Neuronal stem cell (in vitro differentiated cells): ENCODE measurements at regions not wholly inside any gene's neighbourhood (a gene's known extent, or its start where the extent isn't known, plus 50 kb on each side); places are given as distances from the start of the nearest gene placed in this dataset.
A peak's percentile ranks its signal among the peaks of the same experiment; 100 is the strongest.

Source experiments
- DNase-seq: peaks from one replicate; pipeline ENCODE4 v3.0.0-alpha.2; 2013; ENCODE audit warnings: low spot score
- H2AFZ ChIP-seq: one replicate; pipeline ENCODE4 v1.6.1; 2013; ENCODE audit warnings: mild to moderate bottlenecking, low read length, inconsistent platforms
- H2AK5ac ChIP-seq: 2 replicates; pipeline ENCODE4 v1.6.1; 2013; ENCODE audit warnings: low read depth, mild to moderate bottlenecking, inconsistent platforms, low read length, moderate library complexity, mixed read lengths
- H2BK120ac ChIP-seq: 2 replicates; pipeline ENCODE4 v1.6.1; 2013; ENCODE audit warnings: low read depth, mild to moderate bottlenecking, inconsistent platforms, low read length, moderate library complexity, mixed read lengths
- H2BK12ac ChIP-seq: one replicate; pipeline ENCODE4 v1.6.1; 2013; ENCODE audit warnings: low read length, inconsistent platforms
- H2BK15ac ChIP-seq: 2 replicates; pipeline ENCODE4 v1.6.1; 2013; ENCODE audit warnings: mild to moderate bottlenecking, low read length, inconsistent platforms, mixed read lengths
- H2BK5ac ChIP-seq: one replicate; pipeline ENCODE4 v1.6.1; 2013; ENCODE audit warnings: inconsistent platforms, mild to moderate bottlenecking, low read length, moderate library complexity
- H3K14ac ChIP-seq: one replicate; pipeline ENCODE4 v1.6.1; 2013; ENCODE audit warnings: low read length, inconsistent platforms
- H3K18ac ChIP-seq: 2 replicates; pipeline ENCODE4 v1.6.1; 2013; ENCODE audit warnings: low read length, inconsistent platforms
- H3K23ac ChIP-seq: 2 replicates; pipeline ENCODE4 v1.6.1; 2013; ENCODE audit warnings: low read depth, mild to moderate bottlenecking, mixed read lengths, low read length, inconsistent platforms; ENCODE audit not compliant: poor library complexity
- H3K27ac ChIP-seq: replicated peaks from 3 replicates; pipeline ENCODE4 v1.5.1; 2013; ENCODE audit warnings: low read length, inconsistent platforms
- H3K27me3 ChIP-seq, 3 experiments: 2 replicates each; pipeline ENCODE4 v1.6.1; 2013; ENCODE audit warnings: low read length in 3 of 3, mild to moderate bottlenecking in 2 of 3, inconsistent platforms in 1 of 3, low read depth in 1 of 3, mixed read lengths in 1 of 3, moderate library complexity in 1 of 3; ENCODE audit not compliant: control insufficient read depth in 3 of 3, insufficient read depth in 3 of 3
- H3K36me3 ChIP-seq, 2 donors: replicated peaks in 1 of 2; 2 replicates each; pipeline ENCODE4 v1.6.1; 2013; ENCODE audit warnings: low read length in 2 of 2; ENCODE audit not compliant: control insufficient read depth in 2 of 2, insufficient read depth in 2 of 2
- H3K4ac ChIP-seq: 2 replicates; pipeline ENCODE4 v1.6.1; 2013; ENCODE audit warnings: inconsistent platforms, mild to moderate bottlenecking, low read length, moderate library complexity
- H3K4me1 ChIP-seq, 2 donors: 1 replicate in 1 of 2; 2 replicates in 1 of 2; pipeline ENCODE4 v1.6.1; 2013; ENCODE audit warnings: low read length in 2 of 2, low read depth in 1 of 2; ENCODE audit not compliant: control insufficient read depth in 2 of 2, insufficient read depth in 1 of 2
- H3K4me2 ChIP-seq: one replicate; pipeline ENCODE4 v1.6.1; 2013; ENCODE audit warnings: mild to moderate bottlenecking, low read length, inconsistent platforms; ENCODE audit not compliant: insufficient read depth, poor library complexity, severe bottlenecking
- H3K4me3 ChIP-seq, 2 donors: 2 replicates each; pipeline ENCODE4 v1.5.1; 2013; ENCODE audit warnings: low read length in 2 of 2, mild to moderate bottlenecking in 2 of 2, inconsistent platforms in 1 of 2, moderate library complexity in 1 of 2
- H3K79me1 ChIP-seq: one replicate; pipeline ENCODE4 v1.6.1; 2013; ENCODE audit warnings: low read depth, mild to moderate bottlenecking, inconsistent platforms, low read length, moderate library complexity
- H3K9ac ChIP-seq: one replicate; pipeline ENCODE4 v1.6.1; 2013; ENCODE audit warnings: mild to moderate bottlenecking, low read depth, low read length, inconsistent platforms; ENCODE audit not compliant: poor library complexity
- H3K9me3 ChIP-seq, 2 donors: replicated peaks in 1 of 2; 2 replicates each; pipeline versions ENCODE3 to v1.6.1; 2013; ENCODE audit warnings: low read length in 2 of 2, mild to moderate bottlenecking in 2 of 2, inconsistent platforms in 1 of 2, low read depth in 1 of 2, mixed read lengths in 1 of 2, moderate library complexity in 1 of 2; ENCODE audit not compliant: control insufficient read depth in 2 of 2, insufficient read depth in 1 of 2
- H4K8ac ChIP-seq: one replicate; pipeline ENCODE4 v1.6.1; 2013; ENCODE audit warnings: low read depth, mild to moderate bottlenecking, inconsistent platforms, low read length, moderate library complexity
- H4K91ac ChIP-seq: one replicate; pipeline ENCODE4 v1.6.1; 2013; ENCODE audit warnings: low read length, low read depth, mild to moderate bottlenecking, inconsistent platforms; ENCODE audit not compliant: poor library complexity
- WGBS, 2 donors: extraction: QIAGEN DNeasy Blood & Tissue Kit; methylation state at CpG; one replicate each; pipeline ENCODE4 v1.1.7; 2013; ENCODE audit warnings: missing lambda C conversion rate in 2 of 2, mixed read lengths in 1 of 2; ENCODE audit not compliant: insufficient read length in 2 of 2, insufficient replicate concordance in 1 of 2; ENCODE audit errors: extremely low coverage in 2 of 2; 5-methylcytosine and 5-hydroxymethylcytosine counted together

- Histone ChIP-seq H3K36me3 (no peaks in the 10 kb centered on the region), H3K79me1 (no peaks in the 10 kb centered on the region), H3K27me3 (no peaks in the 10 kb centered on the region), H2BK15ac (no peak overlapping the region), H2BK120ac (no peak overlapping the region), H2BK12ac (no peak overlapping the region), H3K9ac (no peak overlapping the region), H3K4ac (no peak overlapping the region), H4K8ac (no peak overlapping the region), H3K18ac (no peak overlapping the region), H4K91ac (no peak overlapping the region), H3K23ac (no peak overlapping the region), H2AK5ac (no peak overlapping the region), H3K4me2 (no peak overlapping the region), H3K14ac (no peak overlapping the region), H2AFZ (peak overlapping the region; percentile 63), H3K27ac (no peak overlapping the region), H3K4me1 (peaks cover 0 to 4% of the 10 kb centered on the region in 2 donors), H3K4me3 (no peak overlapping the region), H2BK5ac (no peak overlapping the region), H3K9me3 (no peaks in the 10 kb centered on the region)
- no CpG with 5 or more reads among the region's 3 CpGs for WGBS, 2 donors
- DNase-seq = no peak
These were observed 440.0 kb downstream of the PCDH7 start for GRCh38 chr4:31160146-31160545.

GRCh38 chr4:31169846-31170245 lies 449.7 kb downstream of the PCDH7 start:
- Histone ChIP-seq H3K4me3 (no peak overlapping the region), H2AK5ac (no peak overlapping the region), H3K27me3 (no peaks in the 10 kb centered on the region), H3K23ac (no peak overlapping the region), H4K91ac (no peak overlapping the region), H2BK12ac (no peak overlapping the region), H3K4ac (no peak overlapping the region), H2BK120ac (no peak overlapping the region), H3K36me3 (no peaks in the 10 kb centered on the region), H3K9me3 (no peaks in the 10 kb centered on the region), H3K4me1 (peaks cover 0 to 4% of the 10 kb centered on the region in 2 donors), H2AFZ (peak overlapping the region; percentile 61), H3K4me2 (no peak overlapping the region), H4K8ac (no peak overlapping the region), H3K27ac (no peak overlapping the region), H3K9ac (no peak overlapping the region), H3K79me1 (no peaks in the 10 kb centered on the region), H3K14ac (no peak overlapping the region), H2BK15ac (no peak overlapping the region), H3K18ac (no peak overlapping the region), H2BK5ac (no peak overlapping the region)
- WGBS, 2 donors = no CpG with 5 or more reads among the region's 5 CpGs
- DNase-seq = no peak

GRCh38 chr4:31171362-31171761 lies 451.2 kb downstream of the PCDH7 start:
- Histone ChIP-seq H3K79me1 (no peaks in the 10 kb centered on the region), H2BK15ac (no peak overlapping the region), H3K14ac (no peak overlapping the region), H2BK5ac (no peak overlapping the region), H3K18ac (no peak overlapping the region), H3K36me3 (no peaks in the 10 kb centered on the region), H3K4me3 (no peak overlapping the region), H2BK12ac (no peak overlapping the region), H3K27me3 (no peaks in the 10 kb centered on the region), H3K9ac (no peak overlapping the region), H4K91ac (no peak overlapping the region), H3K4ac (no peak overlapping the region), H4K8ac (no peak overlapping the region), H3K4me1 (peaks cover 0 to 4% of the 10 kb centered on the region in 2 donors), H2AFZ (no peak overlapping the region), H3K27ac (no peak overlapping the region), H3K9me3 (no peaks in the 10 kb centered on the region), H3K4me2 (no peak overlapping the region), H2AK5ac (no peak overlapping the region), H2BK120ac (no peak overlapping the region), H3K23ac (no peak overlapping the region)
- 100% methylated on average over 1 of the region's 4 CpGs; no CpG with 5 or more reads in 1 of the 2 donors for WGBS, 2 donors
- DNase-seq = no peak

- Histone ChIP-seq H4K91ac (no peak overlapping the region), H3K36me3 (no peaks in the 10 kb centered on the region), H4K8ac (no peak overlapping the region), H3K9ac (no peak overlapping the region), H3K27ac (no peak overlapping the region), H2BK12ac (no peak overlapping the region), H3K4me3 (no peak overlapping the region), H3K4me2 (no peak overlapping the region), H2BK120ac (no peak overlapping the region), H2AK5ac (no peak overlapping the region), H3K79me1 (no peaks in the 10 kb centered on the region), H3K23ac (no peak overlapping the region), H3K27me3 (no peaks in the 10 kb centered on the region), H3K9me3 (no peaks in the 10 kb centered on the region), H3K18ac (no peak overlapping the region), H3K14ac (no peak overlapping the region), H3K4ac (no peak overlapping the region), H3K4me1 (peaks cover 0 to 1% of the 10 kb centered on the region in 2 donors), H2BK5ac (no peak overlapping the region), H2AFZ (no peak overlapping the region), H2BK15ac (no peak overlapping the region)
- DNase-seq = no peak
- WGBS, 2 donors = no CpG with 5 or more reads among the region's 5 CpGs
These were observed 455.2 kb downstream of the PCDH7 start for GRCh38 chr4:31175242-31175910.
